Kidney epithelial cell (primary cell): ENCODE measurements at regions not wholly inside any gene's neighbourhood (a gene's known extent, or its start where the extent isn't known, plus 50 kb on each side); places are given as distances from the start of the nearest gene placed in this dataset.

Source experiments
- DNase-seq: peaks from one replicate; pipeline ENCODE4 v3.0.0-alpha.2; 2010; ENCODE audit warnings: low read depth
- H3K27me3 ChIP-seq: 2 replicates; pipeline ENCODE4 v1.6.0; 2011; ENCODE audit warnings: low read length; ENCODE audit not compliant: control insufficient read depth, insufficient read depth
- H3K36me3 ChIP-seq: 2 replicates; pipeline ENCODE4 v1.5.1; 2011; ENCODE audit warnings: low read length; ENCODE audit not compliant: control insufficient read depth, insufficient read depth
- H3K4me3 ChIP-seq: 2 replicates; pipeline ENCODE4 v1.5.1; 2011; ENCODE audit warnings: low read depth, mild to moderate bottlenecking, control low read depth, low read length
- TF ChIP-seq, protein P1 (sequence below): IDR thresholded peaks from 2 replicates; pipeline ENCODE4 v1.5.1; 2011; ENCODE audit warnings: mild to moderate bottlenecking, moderate library complexity, low read length, control low read depth, inconsistent platforms; ENCODE audit not compliant: insufficient read depth, poor library complexity, severe bottlenecking

DNA sequence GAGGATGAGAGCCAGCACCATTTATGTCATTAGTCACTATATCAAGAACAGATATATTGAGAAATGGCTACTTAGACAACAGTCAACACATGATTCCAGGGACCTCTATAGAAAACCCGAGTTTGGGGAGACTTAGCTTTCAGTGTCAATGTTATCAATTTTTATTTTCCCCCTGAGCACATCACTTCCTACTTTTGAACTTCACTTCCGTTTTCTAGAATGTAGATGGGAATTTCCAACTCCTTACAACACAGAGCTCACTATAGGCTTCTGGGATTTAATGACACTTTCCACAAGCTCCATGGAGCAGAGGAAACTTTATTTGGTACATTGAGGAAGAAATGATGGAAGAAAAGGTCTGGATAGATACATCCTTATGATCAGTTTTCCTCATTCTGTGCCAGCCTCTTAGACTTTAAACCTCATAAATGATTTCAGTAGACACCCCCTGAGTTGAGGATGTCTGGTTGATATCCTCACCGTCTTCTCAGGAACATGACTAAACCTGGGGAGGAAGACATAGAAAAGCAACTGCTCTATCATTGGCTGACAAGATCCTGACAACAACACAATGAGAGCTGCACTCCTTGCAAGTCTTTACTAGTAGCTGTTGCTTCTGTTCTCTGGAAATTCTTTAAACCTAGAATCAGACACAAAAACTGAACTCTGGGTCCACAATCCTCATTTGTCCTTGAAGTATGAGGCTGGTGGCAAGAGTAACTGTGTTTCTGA, 449.4 kb upstream of the OR4E1 start:
- Histone ChIP-seq H3K36me3 (no peaks in the 10 kb centered on the region), H3K27me3 (no peaks in the 10 kb centered on the region), H3K4me3 (no peak overlapping the region)
- TF ChIP-seq, protein P1, sequence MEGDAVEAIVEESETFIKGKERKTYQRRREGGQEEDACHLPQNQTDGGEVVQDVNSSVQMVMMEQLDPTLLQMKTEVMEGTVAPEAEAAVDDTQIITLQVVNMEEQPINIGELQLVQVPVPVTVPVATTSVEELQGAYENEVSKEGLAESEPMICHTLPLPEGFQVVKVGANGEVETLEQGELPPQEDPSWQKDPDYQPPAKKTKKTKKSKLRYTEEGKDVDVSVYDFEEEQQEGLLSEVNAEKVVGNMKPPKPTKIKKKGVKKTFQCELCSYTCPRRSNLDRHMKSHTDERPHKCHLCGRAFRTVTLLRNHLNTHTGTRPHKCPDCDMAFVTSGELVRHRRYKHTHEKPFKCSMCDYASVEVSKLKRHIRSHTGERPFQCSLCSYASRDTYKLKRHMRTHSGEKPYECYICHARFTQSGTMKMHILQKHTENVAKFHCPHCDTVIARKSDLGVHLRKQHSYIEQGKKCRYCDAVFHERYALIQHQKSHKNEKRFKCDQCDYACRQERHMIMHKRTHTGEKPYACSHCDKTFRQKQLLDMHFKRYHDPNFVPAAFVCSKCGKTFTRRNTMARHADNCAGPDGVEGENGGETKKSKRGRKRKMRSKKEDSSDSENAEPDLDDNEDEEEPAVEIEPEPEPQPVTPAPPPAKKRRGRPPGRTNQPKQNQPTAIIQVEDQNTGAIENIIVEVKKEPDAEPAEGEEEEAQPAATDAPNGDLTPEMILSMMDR, result no peak
- no peak for DNase-seq

DNA sequence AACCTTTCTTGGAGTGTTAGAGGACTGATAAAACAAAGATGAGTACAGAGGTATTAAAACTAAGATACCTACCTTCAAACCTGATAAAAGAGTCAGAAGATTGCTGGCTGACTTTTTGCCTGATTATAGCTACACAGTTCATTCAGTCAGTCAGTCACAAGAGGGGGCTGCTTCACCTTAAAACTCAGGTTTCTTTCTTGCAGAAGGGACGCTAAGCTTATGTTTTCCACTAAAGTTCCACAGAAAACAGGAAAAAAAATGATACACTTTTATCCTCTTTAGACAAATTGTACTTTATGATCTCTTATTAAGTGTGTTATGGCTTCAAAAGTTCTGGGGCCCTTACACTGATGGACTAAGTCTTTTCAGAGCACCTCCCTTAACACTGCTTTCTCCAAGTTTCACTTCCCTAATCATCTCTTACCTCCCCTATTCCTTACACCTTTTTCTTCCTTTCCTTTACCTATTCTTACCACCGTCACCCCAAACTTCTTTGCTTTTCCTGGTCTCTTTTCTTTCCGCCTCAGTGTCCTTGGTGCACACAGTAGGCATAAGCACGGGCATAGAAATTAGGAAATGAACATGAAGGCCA, 448.7 kb upstream of the OR4E1 start:
- DNase-seq, result no peak

DNA sequence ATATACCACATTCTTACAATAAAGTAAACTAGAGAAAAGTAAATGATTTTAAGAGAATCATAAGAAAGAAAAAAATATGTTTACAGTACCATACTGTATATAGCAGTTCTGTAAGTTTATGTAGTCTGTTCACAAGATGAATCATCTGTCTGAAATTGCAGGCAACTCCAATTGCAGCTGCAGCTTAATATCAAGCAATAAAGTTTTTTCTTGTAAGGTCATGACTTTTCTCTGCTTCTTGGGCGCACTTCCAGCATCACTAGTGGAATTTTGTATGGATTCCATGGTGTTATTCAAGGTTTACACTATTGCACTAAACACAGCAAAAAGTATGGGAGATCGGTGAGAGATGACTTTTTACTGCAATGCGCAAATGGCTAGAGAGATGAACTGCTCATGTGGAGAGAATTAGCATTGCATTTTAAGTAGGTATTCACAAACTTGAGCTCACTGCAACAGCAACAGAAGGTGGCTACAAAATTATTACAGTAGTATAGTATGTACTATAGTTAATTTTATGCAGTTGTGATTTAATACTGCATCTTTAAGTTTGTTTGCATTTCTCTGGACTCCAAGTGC, 445.4 kb upstream of the OR4E1 start:
- Histone ChIP-seq H3K27me3 (no peaks in the 10 kb centered on the region), H3K36me3 (no peaks in the 10 kb centered on the region), H3K4me3 (no peak overlapping the region)
- TF ChIP-seq, protein P1, result no peak
- DNase-seq, result no peak

More for the DNA sequence above, 448.7 kb upstream of the OR4E1 start:
- TF ChIP-seq, protein P1, result peak; percentile 43
- H3K4me3 ChIP-seq, result no peak overlapping the region
- H3K27me3 ChIP-seq, result no peaks in the 10 kb centered on the region
- H3K36me3 ChIP-seq, result no peaks in the 10 kb centered on the region

GRCh38 chr14:22113401-22113800, 439.8 kb upstream of the OR4E1 start:
- H3K27me3 ChIP-seq, result no peaks in the 10 kb centered on the region
- H3K36me3 ChIP-seq, result no peaks in the 10 kb centered on the region
- TF ChIP-seq, protein P1, result no peak
- DNase-seq, result no peak
- H3K4me3 ChIP-seq, result no peak overlapping the region

- DNase-seq, result no peak
- TF ChIP-seq, protein P1, result peak; percentile 61
- Histone ChIP-seq H3K27me3 (no peaks in the 10 kb centered on the region), H3K4me3 (no peak overlapping the region), H3K36me3 (no peaks in the 10 kb centered on the region)
These were observed 438.4 kb upstream of the OR4E1 start for GRCh38 chr14:22112004-22112403.

DNA sequence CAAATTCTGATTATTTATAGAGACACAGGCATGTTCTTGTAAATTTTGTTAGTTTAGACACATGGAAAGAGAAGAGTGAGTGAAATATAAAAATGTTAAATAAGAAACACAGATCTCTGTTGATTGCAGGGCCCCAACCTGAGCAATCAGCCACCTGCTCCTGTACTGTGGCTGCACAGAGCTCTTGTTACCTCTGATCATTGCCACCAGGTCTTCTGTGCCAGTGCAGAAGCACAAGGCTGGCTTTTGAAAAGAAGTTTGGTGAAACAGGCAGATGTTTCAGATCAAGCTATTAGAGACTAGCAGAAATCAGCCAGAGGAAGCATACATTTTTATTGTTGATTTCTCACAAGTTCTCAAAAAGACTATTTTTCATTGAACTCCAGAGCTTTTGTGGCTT, 434.1 kb upstream of the OR4E1 start:
- TF ChIP-seq, protein P1, result no peak
- no peak for DNase-seq
- Histone ChIP-seq H3K36me3 (no peaks in the 10 kb centered on the region), H3K4me3 (no peak overlapping the region), H3K27me3 (no peaks in the 10 kb centered on the region)
